H1 (cell line): ENCODE measurements at regions not wholly inside any gene's neighbourhood (a gene's known extent, or its start where the extent isn't known, plus 50 kb on each side); places are given as distances from the start of the nearest gene placed in this dataset.

Experiments used
- ASH2L ChIP-seq: fragments of 200-600, 300-600 bp; sonication (generic); IDR thresholded peaks from one replicate; pipeline ENCODE4 v1.7.1; 2017; ENCODE audit warnings: low read length
- HDAC6 ChIP-seq: IDR thresholded peaks from one replicate; pipeline ENCODE4 v1.7.1; 2012; ENCODE audit warnings: low read depth, mild to moderate bottlenecking, inconsistent platforms, low read length, moderate library complexity
- POU5F1 ChIP-seq: IDR thresholded peaks from 2 replicates; pipeline ENCODE4 v1.6.1; 2011; ENCODE audit warnings: low read depth, mild to moderate bottlenecking, low read length, moderate library complexity
- RFX5 ChIP-seq: IDR thresholded peaks from 2 replicates; pipeline ENCODE4 v1.6.1; 2011; ENCODE audit warnings: low read depth, low read length, improper control_type of control experiment, borderline replicate concordance
- SRF ChIP-seq: IDR thresholded peaks from 2 replicates; pipeline ENCODE4 v1.6.1; 2011; ENCODE audit warnings: mild to moderate bottlenecking, low read depth, low read length, moderate library complexity
- YY1 ChIP-seq: IDR thresholded peaks from 2 replicates; pipeline ENCODE4 v1.6.1; 2011; ENCODE audit warnings: low read depth, mild to moderate bottlenecking, low read length

GRCh38 chr9:86670536-86670935, 276.8 kb downstream of the GAS1 start (continued):
- TF ChIP-seq RFX5 (no peak), POU5F1 (no peak), ASH2L (no peak), SRF (no peak), YY1 (no peak), HDAC6 (no peak)
